ENCODE measurements at regions not wholly inside any gene's neighbourhood (a gene's known extent, or its start where the extent isn't known, plus 50 kb on each side); places are given as distances from the start of the nearest gene placed in this dataset.

DNA sequence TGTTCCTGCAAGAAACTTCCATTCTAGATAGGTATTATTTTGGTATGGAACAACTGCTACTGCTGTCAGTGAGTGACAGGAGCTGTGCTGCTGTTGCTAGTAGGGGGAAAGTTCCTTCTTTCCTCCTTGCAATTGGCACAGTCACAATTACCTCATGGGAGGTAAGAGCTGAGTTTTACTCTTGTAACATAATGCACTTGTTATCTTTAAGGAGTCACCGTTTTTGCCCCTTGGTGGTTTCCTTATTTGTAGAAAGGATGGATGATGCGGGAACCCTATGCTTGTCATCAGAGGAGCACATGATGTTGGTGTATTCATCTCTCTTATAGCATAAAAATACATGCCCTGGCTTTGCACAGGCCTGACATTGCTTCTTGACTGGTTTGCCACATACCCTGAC, 234.7 kb upstream of the NPY start:
- no peak for DNase-seq (ENCODE audit: low read depth, low spot score)
- dilution Hi-C loops (cut with MboI; ENCODE audit: extremely low pct_ligation_motif_present, low sequenced_read_pairs): no loop called here
- Histone ChIP-seq H2AFZ (ENCODE audit: control insufficient read depth, low read length) (no peak overlapping the region), H3K9me3 (ENCODE audit: control insufficient read depth, low read depth, low read length) (no peaks in the 10 kb centered on the region), H3K9me1 (ENCODE audit: control insufficient read depth, extremely low read depth, insufficient read depth, low read length) (no peaks in the 10 kb centered on the region), H3K9ac (ENCODE audit: control insufficient read depth, extremely low read depth, insufficient read depth, low read length) (no peak overlapping the region), H3K4me3 (ENCODE audit: control insufficient read depth in 2 of 3, extremely low read depth in 1 of 3, insufficient read depth in 2 of 3, low read depth in 1 of 3, low read length in 3 of 3) (no peak overlapping the region), H3K36me3 (ENCODE audit: control insufficient read depth in 2 of 2, extremely low read depth in 1 of 2, insufficient read depth in 2 of 2, low read length in 2 of 2) (no peaks in the 10 kb centered on the region), H4K20me1 (ENCODE audit: control insufficient read depth, extremely low read depth, insufficient read depth, low read length) (no peaks in the 10 kb centered on the region), H3K4me1 (ENCODE audit: control insufficient read depth, extremely low read depth, insufficient read depth, low read length) (peaks cover 19% of the 10 kb centered on the region), H3K4me2 (ENCODE audit: control insufficient read depth, extremely low read depth, insufficient read depth, low read depth, low read length) (no peak overlapping the region), H3K79me2 (ENCODE audit: control insufficient read depth, insufficient read depth, low read length) (no peaks in the 10 kb centered on the region), H3K27ac (ENCODE audit: control insufficient read depth, insufficient read depth, low read length) (no peak overlapping the region), H3K27me3 (ENCODE audit: control insufficient read depth, extremely low read depth, insufficient read depth, low read length) (no peaks in the 10 kb centered on the region)
- FAIRE-seq: no peak
- no peak for TF ChIP-seq CTCF (optimal IDR thresholded peaks at IDR 0.05 in 1 of 3, IDR thresholded peaks at IDR 0.05 in 1 of 3, conservative IDR thresholded peaks at IDR 0.05 in 1 of 3; ENCODE audit: extremely low read depth in 1 of 3, insufficient read depth in 2 of 3, low read length in 3 of 3)
- TF ChIP-seq EZH2 (IDR thresholded peaks at IDR 0.05; ENCODE audit: low read length): no peak

DNA sequence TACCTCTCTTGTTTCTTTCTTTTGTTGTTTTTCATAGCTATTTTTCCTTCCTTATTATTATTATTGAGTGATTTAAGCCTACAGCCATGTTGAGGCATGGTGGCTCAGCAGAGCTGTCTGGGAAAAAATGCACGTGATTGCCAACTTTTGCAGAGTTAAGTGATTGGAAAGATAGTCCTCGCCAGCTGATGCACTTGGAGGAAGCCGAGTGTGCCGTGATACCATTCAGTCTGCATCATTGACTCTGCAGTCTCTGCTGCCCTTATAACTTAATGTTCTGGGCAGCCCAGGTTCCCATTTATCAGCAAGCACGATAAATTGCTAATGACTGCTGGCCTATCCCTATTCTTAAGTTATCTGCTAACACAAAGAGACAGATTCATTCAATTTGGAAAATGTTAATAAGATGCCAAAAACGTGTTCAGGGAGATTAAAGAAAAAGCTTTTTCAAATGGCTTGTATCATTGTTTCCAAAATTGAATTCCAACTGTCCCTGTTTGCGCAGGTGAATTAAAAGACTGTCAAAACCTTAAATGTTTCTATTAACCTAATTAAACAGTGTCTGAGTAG, 232.9 kb upstream of the NPY start:
- DNase-seq (ENCODE audit: low read depth, low spot score) (no peak), FAIRE-seq (peak; percentile 51)
- no peaks in the 10 kb centered on the region for H3K9me1 ChIP-seq (ENCODE audit: control insufficient read depth, extremely low read depth, insufficient read depth, low read length)
- no peak for TF ChIP-seq EZH2 (IDR thresholded peaks at IDR 0.05; ENCODE audit: low read length)
- no peak for TF ChIP-seq CTCF (optimal IDR thresholded peaks at IDR 0.05 in 1 of 3, IDR thresholded peaks at IDR 0.05 in 1 of 3, conservative IDR thresholded peaks at IDR 0.05 in 1 of 3; ENCODE audit: extremely low read depth in 1 of 3, insufficient read depth in 2 of 3, low read length in 3 of 3)
- no peaks in the 10 kb centered on the region for H3K79me2 ChIP-seq (ENCODE audit: control insufficient read depth, insufficient read depth, low read length)
- no peak overlapping the region for H3K4me2 ChIP-seq (ENCODE audit: control insufficient read depth, extremely low read depth, insufficient read depth, low read depth, low read length)
- no peak overlapping the region for H3K9ac ChIP-seq (ENCODE audit: control insufficient read depth, extremely low read depth, insufficient read depth, low read length)
- no peaks in the 10 kb centered on the region for H3K27me3 ChIP-seq (ENCODE audit: control insufficient read depth, extremely low read depth, insufficient read depth, low read length)
- dilution Hi-C loops (cut with MboI; ENCODE audit: extremely low pct_ligation_motif_present, low sequenced_read_pairs): no loop called here
- H3K4me1 ChIP-seq (ENCODE audit: control insufficient read depth, extremely low read depth, insufficient read depth, low read length): peaks cover 22% of the 10 kb centered on the region
- no peaks in the 10 kb centered on the region for H3K36me3 ChIP-seq (ENCODE audit: control insufficient read depth in 2 of 2, extremely low read depth in 1 of 2, insufficient read depth in 2 of 2, low read length in 2 of 2)
- no peak overlapping the region for H3K4me3 ChIP-seq (ENCODE audit: control insufficient read depth in 2 of 3, extremely low read depth in 1 of 3, insufficient read depth in 2 of 3, low read depth in 1 of 3, low read length in 3 of 3)
- no peaks in the 10 kb centered on the region for H3K9me3 ChIP-seq (ENCODE audit: control insufficient read depth, low read depth, low read length)
- H2AFZ ChIP-seq (ENCODE audit: control insufficient read depth, low read length): no peak overlapping the region
- no peak overlapping the region for H3K27ac ChIP-seq (ENCODE audit: control insufficient read depth, insufficient read depth, low read length)
- H4K20me1 ChIP-seq (ENCODE audit: control insufficient read depth, extremely low read depth, insufficient read depth, low read length): no peaks in the 10 kb centered on the region
